RPMI7951 (cell line): ENCODE measurements at regions not wholly inside any gene's neighbourhood (a gene's known extent, or its start where the extent isn't known, plus 50 kb on each side); places are given as distances from the start of the nearest gene placed in this dataset.
A peak's percentile ranks its signal among the peaks of the same experiment; 100 is the strongest.

ENCODE experiments used
- DNase-seq: peaks from one replicate; pipeline ENCODE4 v3.0.0-alpha.2; 2012; ENCODE audit warnings: low read depth

GRCh38 chr4:14771504-14772175, 230.6 kb upstream of the CPEB2 start:
- peak; percentile 73 for DNase-seq

GRCh38 chr4:14772388-14772787, 229.9 kb upstream of the CPEB2 start:
- DNase-seq, result no peak

DNA sequence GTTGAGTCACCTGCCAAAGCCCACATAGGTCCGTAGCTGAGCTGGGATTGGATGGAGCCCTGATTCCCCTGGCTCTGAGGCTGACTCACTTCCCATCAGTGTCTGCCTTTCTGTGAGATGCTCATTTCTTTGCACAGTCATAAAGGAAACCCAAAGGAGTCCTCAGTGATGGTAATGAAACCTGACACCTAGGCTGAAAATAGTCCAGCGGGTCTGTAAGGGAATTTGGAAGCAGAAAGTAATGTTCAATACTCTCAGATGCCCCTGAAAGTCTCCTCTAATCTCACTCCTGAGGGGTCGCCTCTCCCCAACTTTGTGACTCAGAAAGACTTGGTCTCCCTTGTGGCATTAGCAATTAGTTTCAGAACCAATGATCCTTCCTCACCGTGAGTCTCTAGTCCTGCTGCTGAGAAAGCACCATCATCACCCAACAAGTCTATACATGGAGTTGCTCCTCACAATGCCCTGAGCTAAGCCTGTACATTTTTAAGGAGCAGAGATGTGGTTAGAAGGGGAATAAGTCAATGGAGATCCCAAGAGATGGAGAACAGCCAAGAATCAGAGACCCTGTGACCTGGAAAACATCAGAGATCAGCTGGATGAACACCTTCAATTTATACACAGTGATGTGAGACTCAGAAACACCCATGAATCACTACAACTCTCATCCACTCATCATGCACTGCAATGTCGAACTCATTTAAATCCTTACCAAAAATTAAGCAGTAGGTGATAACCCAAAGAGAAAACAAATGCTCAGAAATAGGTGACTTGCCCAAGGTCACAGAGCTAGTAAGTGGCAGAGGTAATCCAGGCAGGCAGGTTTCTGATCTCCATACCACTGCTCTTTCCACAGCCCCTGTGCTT, 219.0 kb upstream of the CPEB2 start:
- peak; percentile 77 for DNase-seq

DNA sequence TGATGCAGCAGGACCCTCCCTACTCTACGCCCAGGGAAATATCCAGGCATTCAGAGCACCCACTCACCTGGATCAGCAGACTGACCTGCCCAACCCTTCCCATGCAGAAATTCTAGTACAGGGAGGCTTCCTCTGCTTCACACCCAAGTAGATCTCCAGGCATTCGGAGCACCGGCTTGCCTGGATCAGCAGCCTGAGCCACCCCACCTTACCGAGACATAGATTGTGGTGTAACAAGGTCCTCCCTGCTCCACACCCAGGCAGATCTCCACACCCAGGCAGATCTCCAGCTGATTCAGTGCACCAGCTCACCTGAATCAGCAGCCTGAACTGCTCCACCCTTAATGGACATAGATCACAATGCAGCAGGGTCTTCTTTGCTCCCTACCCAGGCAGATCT, 215.1 kb upstream of the CPEB2 start:
- no peak for DNase-seq

DNA sequence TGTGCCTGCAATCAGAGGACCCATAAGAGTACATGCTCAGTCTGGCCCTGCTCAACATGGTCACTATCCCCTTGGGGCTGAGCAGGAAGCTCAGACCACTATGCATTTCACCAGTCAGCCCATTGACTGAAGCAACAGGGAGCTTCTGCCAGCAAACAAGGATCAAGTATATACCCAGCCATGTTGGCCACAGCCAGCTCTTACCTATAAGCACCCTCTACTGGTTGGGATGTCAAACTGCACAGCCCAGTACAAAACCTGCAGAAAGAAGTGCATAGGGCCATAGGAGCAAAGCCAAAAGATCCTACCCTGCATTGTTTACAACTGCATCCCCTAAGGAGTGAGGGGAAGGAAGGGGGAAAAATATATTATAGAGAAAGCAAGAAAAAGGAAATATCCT, 214.4 kb upstream of the CPEB2 start:
- peak; percentile 15 for DNase-seq

- DNase-seq, result no peak
These were observed 211.8 kb upstream of the CPEB2 start for GRCh38 chr4:14790494-14790893.

- peak; percentile 10 for DNase-seq
These were observed 209.5 kb upstream of the CPEB2 start for GRCh38 chr4:14792702-14793227.

DNA sequence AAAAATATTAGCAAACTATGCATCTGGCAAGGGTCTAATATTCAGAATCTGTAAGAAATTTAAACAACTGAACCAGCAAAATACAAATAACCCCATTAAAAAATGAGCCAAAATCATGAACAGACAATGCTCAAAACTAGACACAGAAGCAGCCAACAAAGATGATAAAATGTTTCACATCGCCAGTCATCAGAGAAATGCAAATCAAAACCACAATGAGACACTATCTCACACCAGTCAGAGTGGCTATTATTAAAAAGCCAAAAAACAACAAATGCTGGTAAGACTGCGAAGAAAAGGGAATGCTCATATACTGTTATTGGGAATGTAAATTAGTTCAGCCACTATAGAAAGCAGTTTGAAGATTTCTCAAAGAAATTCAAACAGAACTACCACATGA, 201.3 kb upstream of the CPEB2 start:
- DNase-seq, result no peak

GRCh38 chr4:14802596-14802995, 199.7 kb upstream of the CPEB2 start:
- DNase-seq, result no peak

DNA sequence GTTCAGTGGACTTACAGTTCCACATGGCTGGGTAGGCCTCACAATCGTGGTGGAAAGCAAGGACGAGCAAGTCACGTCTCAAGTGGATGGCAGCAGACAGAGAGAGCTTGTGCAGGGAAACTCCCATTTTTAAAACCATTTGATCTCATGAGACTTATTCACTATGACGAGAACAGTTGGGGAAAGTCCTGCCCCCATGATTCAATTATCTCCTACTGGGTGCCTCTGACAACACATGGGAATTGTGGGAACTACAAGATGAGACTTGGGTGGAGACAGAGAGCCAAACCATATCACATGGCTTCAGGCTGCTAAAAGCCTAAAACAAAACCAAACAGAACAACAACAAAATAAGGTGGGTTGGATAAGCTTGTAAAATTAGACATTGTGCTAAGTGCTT, 194.4 kb upstream of the CPEB2 start:
- no peak for DNase-seq

- DNase-seq, result no peak
These were observed 193.1 kb upstream of the CPEB2 start for GRCh38 chr4:14809203-14809602.

- DNase-seq, result no peak
These were observed 192.2 kb upstream of the CPEB2 start for GRCh38 chr4:14810121-14810520.

GRCh38 chr4:14810568-14810967, 191.7 kb upstream of the CPEB2 start:
- no peak for DNase-seq

DNA sequence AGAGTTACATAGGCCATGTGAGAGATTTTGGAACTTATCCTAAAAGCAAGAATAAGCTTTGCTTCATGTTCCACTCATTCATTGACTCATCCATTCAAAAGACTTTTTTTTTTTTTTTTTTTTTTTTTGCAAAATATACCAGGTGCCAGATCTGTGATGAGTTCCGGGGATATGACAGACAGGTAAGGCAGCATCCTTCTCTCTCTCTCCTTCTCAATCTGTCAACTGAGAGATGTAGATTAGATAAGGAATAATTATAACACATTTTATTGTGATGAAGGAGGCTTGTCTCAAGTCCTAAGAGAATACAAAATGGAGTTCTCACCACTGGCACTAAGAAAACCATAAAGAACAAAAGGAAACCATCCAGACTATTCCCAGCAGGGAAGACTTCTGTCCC, 190.2 kb upstream of the CPEB2 start:
- DNase-seq, result no peak

- DNase-seq, result no peak
These were observed 185.5 kb upstream of the CPEB2 start for GRCh38 chr4:14816623-14817261.

- DNase-seq, result no peak
These were observed 178.1 kb upstream of the CPEB2 start for GRCh38 chr4:14824189-14824588.

DNA sequence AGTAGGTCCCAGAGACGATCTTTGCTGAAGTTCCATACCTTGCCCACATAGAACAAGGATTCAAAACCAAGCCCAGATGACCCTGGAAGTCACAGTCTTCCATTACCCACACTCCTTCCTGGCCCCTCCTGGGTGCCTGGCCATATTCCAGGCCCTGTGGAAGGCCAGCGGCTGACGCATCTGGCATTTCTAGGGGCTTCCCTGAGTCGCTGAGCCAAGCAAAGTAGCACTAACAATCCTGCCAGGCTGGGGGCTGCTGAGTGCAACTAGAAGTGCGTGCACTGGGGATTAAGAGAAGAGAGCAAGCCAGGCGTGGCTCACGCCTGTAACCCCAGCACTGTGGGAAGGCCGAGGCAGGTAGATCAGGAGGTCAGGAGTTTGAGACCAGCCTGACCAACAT, 175.2 kb upstream of the CPEB2 start:
- peak; percentile 52 for DNase-seq

DNA sequence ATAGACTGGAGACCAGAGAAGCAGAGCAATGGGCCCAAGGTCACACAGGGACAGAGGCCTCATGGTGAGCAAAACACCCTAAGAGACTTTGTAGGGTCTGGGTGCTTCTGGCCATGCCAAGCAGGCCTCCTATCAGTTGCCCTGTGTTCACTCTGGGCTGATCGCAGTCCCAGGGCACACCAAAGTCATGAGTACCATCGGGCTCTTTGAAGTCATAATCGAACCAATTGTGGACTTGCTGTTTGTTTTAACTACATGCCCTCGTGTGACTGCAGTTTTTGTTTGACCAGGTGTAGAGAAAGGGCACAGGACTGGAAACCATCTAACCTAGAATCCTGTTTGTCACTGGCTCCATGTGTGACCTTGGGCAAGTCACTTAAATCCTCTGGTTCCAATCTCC, 172.5 kb upstream of the CPEB2 start:
- no peak for DNase-seq

- no peak for DNase-seq
These were observed 170.9 kb upstream of the CPEB2 start for GRCh38 chr4:14831416-14831815.

- no peak for DNase-seq
These were observed 169.2 kb upstream of the CPEB2 start for GRCh38 chr4:14833053-14833452.

DNA sequence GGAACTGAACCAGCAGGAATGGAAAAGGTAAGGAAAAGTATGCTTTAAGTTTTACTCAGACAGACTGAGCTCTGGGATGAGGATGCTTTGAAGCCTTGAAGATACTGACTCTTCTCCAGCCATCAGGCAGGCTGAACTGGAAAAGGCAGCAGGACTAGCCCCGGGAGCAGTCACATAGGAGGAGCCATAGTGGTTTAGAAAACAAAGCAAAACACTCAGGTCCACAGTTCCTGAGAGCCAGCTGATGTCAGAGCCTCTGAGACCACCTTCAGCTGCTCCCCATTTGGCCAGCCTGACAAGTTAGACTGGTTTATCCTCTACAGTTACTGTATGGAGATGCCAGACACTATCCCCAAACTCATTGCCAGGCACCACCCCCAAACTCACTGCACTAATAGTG, 167.9 kb upstream of the CPEB2 start:
- no peak for DNase-seq

GRCh38 chr4:14835288-14835687, 167.0 kb upstream of the CPEB2 start:
- DNase-seq, result no peak
